ENCODE measurements at regions not wholly inside any gene's neighbourhood (a gene's known extent, or its start where the extent isn't known, plus 50 kb on each side); places are given as distances from the start of the nearest gene placed in this dataset.
A peak's percentile ranks its signal among the peaks of the same experiment; 100 is the strongest.

- ATAC-seq (no peak), DNase-seq (ENCODE audit: low read depth in 1 of 2, low spot score in 1 of 2) (no peak), FAIRE-seq (no peak)
- Histone ChIP-seq H3K4me3 (no peak overlapping the region), H3K4me2 (0 out of 3 replicates have a peak overlapping the region, but pooled peaks have one; percentile 2), H3K27ac (no peak overlapping the region), H3K9me3 (no peaks in the 10 kb centered on the region), H3K4me1 (no peaks in the 10 kb centered on the region)
- ChIA-PET POLR2A (no interaction called here), CTCF (no interaction called here)
- TF ChIP-seq TP53 (CRISPR knock-in tag; IDR thresholded peaks at IDR 0.05) = no peak
- no peak for TF ChIP-seq CTCF (IDR thresholded peaks at IDR 0.05)
- no peak for TF ChIP-seq KDM5A (IDR thresholded peaks at IDR 0.05)
- TF ChIP-seq BCL3 (IDR thresholded peaks at IDR 0.05) = no peak
- no peak for TF ChIP-seq ELK1 (IDR thresholded peaks at IDR 0.05; ENCODE audit: low read depth, low read length)
- no peak for TF ChIP-seq EHMT2 (IDR thresholded peaks at IDR 0.05; ENCODE audit: low read depth)
- TF ChIP-seq HES2 (IDR thresholded peaks at IDR 0.05) = no peak
- TF ChIP-seq BHLHE40 (IDR thresholded peaks at IDR 0.05; ENCODE audit: low read depth, low read length) = no peak
- no peak for TF ChIP-seq HDAC2 (IDR thresholded peaks at IDR 0.05)
- no peak for TF ChIP-seq SREBF2 (IDR thresholded peaks at IDR 0.05)
- no peak for TF ChIP-seq REST (IDR thresholded peaks at IDR 0.05)
These were observed 440.8 kb upstream of the CDH20 start for GRCh38 chr18:60892441-60892840.

- DNase-seq (ENCODE audit: low read depth in 1 of 2, low spot score in 1 of 2) (peak in 1 of 2 experiments; percentile 40), ATAC-seq (no peak), FAIRE-seq (no peak)
- H3K4me1 ChIP-seq = no peaks in the 10 kb centered on the region
- no peak overlapping the region for H3K4me3 ChIP-seq
- ChIA-PET CTCF (no interaction called here), POLR2A (no interaction called here)
- 16% methylated on average over 3 of the region's 3 CpGs for WGBS (ENCODE audit: missing lambda C conversion rate)
- no peak for TF ChIP-seq CTCF (IDR thresholded peaks at IDR 0.05)
- TF ChIP-seq CEBPB (IDR thresholded peaks at IDR 0.05) = 0 out of 4 replicates have a peak, but pooled peaks of 1 of the 2 experiments have one; percentile 9
- H3K27ac ChIP-seq = no peak overlapping the region
- H3K4me2 ChIP-seq = 0 out of 3 replicates have a peak overlapping the region, but pooled peaks have one; percentile 2
- no peaks in the 10 kb centered on the region for H3K9me3 ChIP-seq
These were observed 440.4 kb upstream of the CDH20 start for GRCh38 chr18:60892855-60893254.
